ENCODE measurements at regions not wholly inside any gene's neighbourhood (a gene's known extent, or its start where the extent isn't known, plus 50 kb on each side); places are given as distances from the start of the nearest gene placed in this dataset.

- DNase-seq (no peak), ATAC-seq (ENCODE audit: low read depth) (no peak)
- Histone ChIP-seq H3K4me2 (ENCODE audit: low read depth, low read length) (no peak overlapping the region), H3K4me3 (ENCODE audit: insufficient read depth, low read depth, low read length) (no peak overlapping the region), H4K91ac (ENCODE audit: insufficient read depth, low read depth, low read length) (no peak overlapping the region), H2BK5ac (ENCODE audit: low read depth, low read length, poor library complexity, severe bottlenecking) (no peak overlapping the region), H3K9ac (ENCODE audit: low read depth, low read length) (no peak overlapping the region), H4K20me1 (ENCODE audit: insufficient read depth, low read length) (no peaks in the 10 kb centered on the region), H3K9me3 (ENCODE audit: control insufficient read depth, insufficient read depth, low read length) (no peaks in the 10 kb centered on the region), H3K4ac (ENCODE audit: low read depth, low read length) (no peak overlapping the region), H3K36me3 (ENCODE audit: control insufficient read depth, insufficient read depth, low read length) (no peaks in the 10 kb centered on the region), H2AFZ (replicated peaks; ENCODE audit: low read length, poor library complexity) (no peak overlapping the region), H3K9me1 (ENCODE audit: insufficient read depth, low read length) (no peaks in the 10 kb centered on the region), H4K8ac (ENCODE audit: low read depth in 2 of 2, low read length in 2 of 2) (no peak overlapping the region), H3K27ac (ENCODE audit: insufficient read depth, low read length) (no peak overlapping the region), H3K56ac (ENCODE audit: extremely low read depth, insufficient read depth, low read length) (no peak overlapping the region), H2AK5ac (ENCODE audit: low read depth, low read length) (no peak overlapping the region), H3K18ac (ENCODE audit: low read depth, low read length) (no peak overlapping the region), H2BK20ac (ENCODE audit: low read depth, low read length) (no peak overlapping the region), H3K27me3 (ENCODE audit: control insufficient read depth, insufficient read depth, low read length) (peaks cover 18% of the 10 kb centered on the region), H2BK15ac (ENCODE audit: low read depth, low read length) (no peak overlapping the region), H2BK120ac (ENCODE audit: low read depth, low read length) (no peak overlapping the region), H2AK9ac (replicated peaks; ENCODE audit: low read depth, low read length, poor library complexity) (no peak overlapping the region), H3K4me1 (ENCODE audit: control insufficient read depth, insufficient read depth, low read length) (no peaks in the 10 kb centered on the region), H3K23ac (ENCODE audit: low read depth, low read length) (no peak overlapping the region), H4K5ac (ENCODE audit: low read depth, low read length) (no peak overlapping the region), H3K79me1 (ENCODE audit: low read depth in 1 of 2, low read length in 2 of 2) (no peaks in the 10 kb centered on the region), H3K14ac (replicated peaks; ENCODE audit: low read depth, low read length) (no peak overlapping the region)
- in situ Hi-C loops (cut with MboI; ENCODE audit: low sequenced_read_pairs) = no loop called here
- ChIA-PET CTCF (no interaction called here), POLR2A (ENCODE audit: unreplicated experiment) (no interaction called here)
- dilution Hi-C loops (cut with HindIII; ENCODE audit: low sequenced_read_pairs, unreplicated experiment) = no loop called here
- TF ChIP-seq RAD21 (IDR thresholded peaks at IDR 0.05; ENCODE audit: low read length) = no peak
- no peak for TF ChIP-seq MAZ (IDR thresholded peaks at IDR 0.05; ENCODE audit: borderline replicate concordance, low read depth, low read length)
- no peak for TF ChIP-seq MXI1 (IDR thresholded peaks at IDR 0.05; ENCODE audit: borderline replicate concordance, low read depth, low read length)
- no peak for TF ChIP-seq NFE2L2 (IDR thresholded peaks at IDR 0.05; ENCODE audit: low read depth, low read length)
- no peak for TF ChIP-seq SMC3 (IDR thresholded peaks at IDR 0.05; ENCODE audit: low read depth, low read length)
- TF ChIP-seq CTCF (conservative IDR thresholded peaks at IDR 0.05; ENCODE audit: low read depth, low read length) = no peak
- TF ChIP-seq CHD1 (IDR thresholded peaks at IDR 0.05; ENCODE audit: low read depth, low read length) = no peak
- TF ChIP-seq RCOR1 (IDR thresholded peaks at IDR 0.05; ENCODE audit: insufficient replicate concordance, low read length) = no peak
- TF ChIP-seq BHLHE40 (IDR thresholded peaks at IDR 0.05; ENCODE audit: low read depth, low read length) = no peak
- 73% methylated on average over 2 of the region's 8 CpGs; no CpG with 5 or more reads in 1 of the 2 experiments for WGBS, 2 experiments (ENCODE audit: extremely low coverage in 2 of 2, insufficient read length in 1 of 2)
- intact Hi-C loops (cut with micrococcal nuclease) = no loop called here
- BruUV-seq (replicated peaks) = no TSS peak
Observed at GRCh38 chr3:127485396-127486170, 105.0 kb downstream of the TPRA1 start.

Measured in IMR-90 (cell line).